HG03135 (cell line): ENCODE measurements at regions not wholly inside any gene's neighbourhood (a gene's known extent, or its start where the extent isn't known, plus 50 kb on each side); places are given as distances from the start of the nearest gene placed in this dataset.
A peak's percentile ranks its signal among the peaks of the same experiment; 100 is the strongest.

Experiments used
- ATAC-seq: cut with Tn5 transposase; IDR thresholded peaks from one replicate; pipeline ENCODE4 v1.9.1; 2021; ENCODE audit warnings: mild to moderate bottlenecking, moderate library complexity; ENCODE audit not compliant: unreplicated experiment

DNA sequence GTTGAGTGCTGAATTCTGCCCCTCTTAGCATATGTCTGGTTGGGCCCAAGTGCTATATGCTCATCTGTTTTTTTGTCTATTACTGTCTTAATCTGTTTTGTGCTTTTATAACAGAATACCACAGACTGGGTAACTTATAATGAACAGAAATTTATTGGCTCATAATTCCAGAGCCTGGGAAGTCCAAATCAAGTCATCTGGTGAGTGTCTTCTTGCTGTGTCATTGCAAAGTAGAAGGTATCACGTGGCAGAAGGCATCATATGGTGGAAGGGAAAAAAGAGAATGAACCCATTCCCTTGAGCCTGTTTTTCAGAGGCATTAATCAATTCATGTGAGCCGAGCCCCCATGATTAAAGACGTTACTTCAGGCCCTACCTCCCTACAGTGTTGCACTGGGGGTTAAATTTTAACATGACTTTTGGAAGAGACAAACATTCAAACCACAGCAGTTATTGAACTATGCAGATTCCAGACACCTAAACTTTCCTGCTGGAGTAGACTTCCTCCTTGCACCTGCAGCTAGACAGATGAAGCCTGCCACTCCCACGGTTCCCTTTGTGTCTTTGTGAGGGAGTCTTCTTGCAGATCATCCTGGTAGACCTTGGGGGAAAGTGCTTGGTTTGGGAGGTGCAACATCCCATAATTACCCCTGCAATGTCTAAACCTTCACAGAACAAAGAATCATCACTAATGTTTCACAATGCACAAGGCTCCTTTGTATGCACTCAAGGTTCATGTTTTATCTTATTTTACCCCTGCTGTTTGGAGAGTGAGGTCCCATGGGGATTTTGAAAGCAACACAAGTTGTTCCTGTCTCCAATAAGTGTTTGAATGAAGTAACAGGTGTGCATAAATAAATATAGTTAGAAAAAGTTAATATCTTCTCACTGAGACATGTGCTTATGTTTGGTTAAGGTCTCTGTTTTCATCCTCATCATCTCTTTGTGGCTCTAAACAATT, 64.7 kb upstream of the XCR1 start:
- ATAC-seq, result no peak

DNA sequence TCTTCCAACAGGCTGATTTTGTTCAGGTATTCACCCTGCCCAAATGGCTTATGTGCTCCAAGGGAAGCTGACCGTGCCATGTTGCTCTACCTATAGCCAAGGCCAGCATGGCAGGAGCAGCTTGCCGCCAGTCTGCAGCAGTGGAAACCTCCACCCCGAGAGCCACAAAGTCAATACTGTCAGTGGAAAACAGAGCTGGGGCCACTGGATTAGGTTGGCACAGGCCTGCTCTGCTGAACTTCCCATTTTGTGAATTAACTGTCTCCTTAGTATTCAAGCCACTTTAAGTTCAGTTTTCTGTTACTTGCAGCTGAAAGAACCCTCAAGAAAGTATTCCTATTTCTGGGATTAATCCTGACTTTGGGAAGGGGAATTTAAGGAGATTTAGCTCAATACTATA, 63.8 kb upstream of the XCR1 start:
- ATAC-seq, result no peak

DNA sequence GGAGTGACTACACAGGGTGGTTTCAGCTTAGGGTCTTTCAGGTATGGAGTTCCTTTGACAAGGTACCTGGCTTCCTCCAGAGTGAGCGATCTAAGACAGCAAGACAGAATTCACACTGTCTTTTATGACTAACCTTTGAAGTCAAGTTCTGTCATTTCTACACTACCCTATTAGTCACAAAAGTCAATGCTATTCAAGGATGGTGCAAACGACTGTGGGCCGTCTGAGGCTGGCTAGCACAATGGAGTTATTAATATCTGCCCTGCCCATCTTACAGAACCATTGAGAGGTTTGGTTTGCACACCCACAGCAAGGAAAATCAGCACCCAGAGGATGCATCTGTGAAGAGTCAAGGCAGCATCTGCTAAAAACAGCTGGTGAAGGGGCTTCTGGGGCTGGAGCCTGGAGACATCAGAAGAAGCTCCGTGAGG, 62.9 kb upstream of the XCR1 start:
- ATAC-seq, result no peak

DNA sequence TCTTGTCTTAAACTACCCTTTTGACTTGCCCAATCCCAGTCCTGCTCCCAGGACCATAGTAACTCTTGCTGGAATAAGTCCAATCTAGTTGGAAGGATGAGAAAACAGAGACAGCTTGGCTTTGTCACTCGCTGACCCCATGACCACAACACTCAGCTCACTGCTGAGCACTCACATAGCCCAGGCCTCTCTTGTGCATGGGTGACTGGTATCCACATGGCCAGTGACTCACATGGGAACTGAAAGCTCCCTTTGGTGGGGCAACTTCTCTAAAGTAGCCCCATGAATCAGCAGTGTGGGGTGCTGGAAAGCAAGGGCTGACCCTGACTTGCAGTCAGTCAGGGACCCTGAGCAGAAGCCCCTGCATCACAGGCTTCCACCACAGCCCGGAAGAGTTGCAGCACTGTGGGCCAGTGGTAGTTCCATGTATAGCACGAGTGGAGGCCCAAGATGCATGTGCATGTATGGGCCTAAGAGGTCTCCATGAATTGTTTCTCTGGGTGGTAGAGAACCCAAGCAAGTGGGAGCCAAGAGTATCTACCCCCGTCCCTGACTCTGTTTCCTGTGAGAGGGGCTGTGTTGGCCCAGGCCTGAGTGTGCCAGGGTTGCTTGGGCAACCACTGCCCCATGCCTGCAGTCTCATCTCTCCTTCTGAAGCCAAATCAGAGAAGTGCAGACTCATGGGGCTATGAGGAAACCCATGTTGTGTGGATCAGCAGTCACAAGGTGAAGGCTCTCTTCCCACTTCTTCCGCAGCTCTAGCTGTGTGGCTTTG, 62.1 kb upstream of the XCR1 start:
- no peak for ATAC-seq

DNA sequence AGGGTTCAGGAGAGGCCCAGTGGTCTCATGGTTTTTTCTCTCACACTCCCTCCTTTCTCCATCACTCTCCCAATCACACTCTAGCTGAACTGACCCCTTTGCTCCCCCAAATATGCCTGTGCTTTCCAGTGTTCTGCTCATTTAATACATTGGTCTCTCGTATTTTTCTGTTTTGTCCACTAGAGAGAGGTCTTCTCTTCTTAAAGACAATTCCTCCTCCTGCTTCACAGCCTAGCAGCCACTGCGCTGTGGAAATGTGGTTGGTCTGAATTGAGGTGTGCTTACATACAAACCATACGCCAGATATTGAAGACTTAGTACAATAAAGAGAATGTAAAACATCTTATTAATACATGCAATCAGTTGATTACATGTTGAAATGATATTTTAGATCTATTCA, 60.6 kb upstream of the XCR1 start:
- ATAC-seq, result no peak

DNA sequence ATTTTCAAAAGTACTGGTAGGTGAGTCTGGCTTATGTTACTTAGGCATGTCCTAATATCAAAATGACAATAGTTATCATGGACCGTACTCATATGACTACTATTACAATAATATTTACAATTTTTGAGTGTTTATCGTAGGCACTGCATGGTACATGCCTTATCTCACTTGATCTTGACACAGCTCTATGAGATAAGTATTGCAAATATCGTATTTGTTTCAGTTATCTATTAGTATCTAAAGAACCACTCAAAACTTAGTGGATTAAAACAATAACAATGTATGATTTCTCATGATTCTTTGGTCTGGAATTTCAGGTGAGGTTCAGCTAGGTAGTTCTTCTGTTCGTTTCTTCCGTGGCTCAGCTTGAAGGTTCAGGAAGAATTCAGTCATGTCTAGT, 59.7 kb upstream of the XCR1 start:
- no peak for ATAC-seq

DNA sequence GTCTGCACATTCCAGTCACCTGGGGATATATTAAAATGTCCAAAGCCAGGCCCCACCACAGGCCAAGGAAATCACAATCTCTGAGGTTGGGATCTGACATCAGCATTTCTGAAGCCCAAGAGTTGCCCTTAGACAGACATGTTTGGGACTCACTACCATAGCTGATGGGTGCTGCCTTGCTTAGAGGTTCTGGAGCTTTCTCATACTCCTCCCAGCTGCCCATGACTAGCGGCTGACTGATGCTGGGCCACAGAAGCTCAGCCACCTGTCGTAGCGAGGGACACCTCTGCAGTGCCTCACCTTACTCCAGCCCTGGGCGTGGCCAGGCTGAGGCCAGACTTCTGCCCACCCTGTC, 58.8 kb upstream of the XCR1 start:
- ATAC-seq, result no peak

DNA sequence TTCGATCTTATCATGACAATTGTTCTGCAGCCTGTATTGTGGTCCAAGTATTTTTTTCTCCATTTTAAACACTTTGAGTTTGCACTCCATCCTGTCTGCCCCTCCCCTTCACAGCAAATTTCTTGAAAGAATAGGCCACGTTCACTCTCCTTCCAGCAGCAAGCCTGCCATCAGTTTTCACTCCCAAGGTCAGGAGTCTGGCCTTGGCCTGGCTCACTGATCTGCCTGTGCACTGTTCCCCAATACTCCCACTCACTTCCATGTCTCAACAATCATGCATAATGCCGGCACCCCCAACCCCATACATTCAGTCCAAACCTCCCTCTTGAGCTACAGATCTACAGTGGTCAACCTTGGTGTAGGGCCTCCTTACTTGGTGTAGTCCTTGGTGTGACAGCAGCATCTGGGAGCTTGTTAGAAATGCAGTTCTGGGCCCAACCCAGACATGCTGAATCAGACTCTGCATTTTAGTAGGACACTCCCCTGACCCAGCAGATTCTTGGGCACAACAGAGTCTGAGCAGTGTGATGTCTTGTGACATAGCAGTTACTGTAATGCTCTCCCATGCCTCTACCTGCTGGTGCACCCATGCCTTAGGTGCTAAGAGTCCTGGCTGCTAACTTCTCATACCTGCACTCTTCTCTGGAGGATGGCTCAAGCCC, 58.3 kb upstream of the XCR1 start:
- ATAC-seq, result no peak

DNA sequence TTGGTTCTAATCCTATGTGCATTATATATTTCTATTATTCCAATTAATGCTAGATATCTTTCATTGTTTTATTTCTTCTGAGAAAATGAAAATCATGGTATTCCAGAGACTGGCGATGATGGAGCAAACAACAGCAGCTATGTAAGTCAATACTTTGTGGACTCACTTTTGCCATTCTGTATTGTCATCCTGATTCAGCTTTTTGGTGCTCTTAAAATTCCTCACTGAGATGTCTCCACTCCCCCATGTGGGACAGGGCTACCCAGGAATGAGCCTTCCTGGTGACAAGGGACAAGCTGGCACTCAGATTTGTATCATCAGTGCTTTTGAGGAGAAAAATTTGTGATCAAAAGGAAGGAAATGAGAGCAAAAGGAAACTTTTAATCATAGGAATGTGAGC, 56.7 kb upstream of the XCR1 start:
- no peak for ATAC-seq

DNA sequence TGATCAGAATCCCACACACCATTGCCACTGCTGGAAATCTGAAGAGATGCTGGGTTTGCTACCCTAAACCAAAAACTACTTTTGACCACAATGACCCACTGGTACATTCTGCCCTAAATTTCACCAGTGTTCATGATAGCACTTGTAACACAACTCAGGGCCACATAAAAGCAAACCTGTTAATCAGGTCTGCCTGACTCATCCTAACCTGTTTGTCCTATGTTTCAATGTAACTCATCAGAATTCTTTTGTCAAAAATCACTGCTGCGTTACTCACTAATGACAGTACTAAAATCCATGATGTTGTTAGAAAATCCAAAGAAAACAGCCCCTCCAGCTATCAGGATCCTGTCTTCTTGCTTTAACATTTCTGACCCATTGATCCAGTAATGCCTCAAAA, 55.6 kb upstream of the XCR1 start:
- no peak for ATAC-seq

DNA sequence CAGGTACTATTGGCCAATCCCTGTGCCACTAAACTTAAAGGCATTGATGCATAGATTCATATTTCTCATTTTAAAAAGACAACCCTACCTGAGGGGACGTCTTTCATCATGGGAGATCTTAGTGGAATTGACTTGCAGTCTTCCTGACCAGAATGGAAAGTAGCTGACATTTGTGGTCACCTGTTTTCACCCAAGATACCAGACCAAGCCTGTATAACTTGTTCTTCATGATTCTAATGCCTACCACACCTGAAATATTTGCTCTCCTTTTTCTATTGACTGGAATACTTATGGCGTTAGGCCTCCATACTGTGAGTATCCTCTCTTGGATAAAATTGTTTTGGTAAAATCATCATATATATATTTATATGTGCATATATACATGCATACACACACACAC, 54.7 kb upstream of the XCR1 start:
- ATAC-seq, result no peak

DNA sequence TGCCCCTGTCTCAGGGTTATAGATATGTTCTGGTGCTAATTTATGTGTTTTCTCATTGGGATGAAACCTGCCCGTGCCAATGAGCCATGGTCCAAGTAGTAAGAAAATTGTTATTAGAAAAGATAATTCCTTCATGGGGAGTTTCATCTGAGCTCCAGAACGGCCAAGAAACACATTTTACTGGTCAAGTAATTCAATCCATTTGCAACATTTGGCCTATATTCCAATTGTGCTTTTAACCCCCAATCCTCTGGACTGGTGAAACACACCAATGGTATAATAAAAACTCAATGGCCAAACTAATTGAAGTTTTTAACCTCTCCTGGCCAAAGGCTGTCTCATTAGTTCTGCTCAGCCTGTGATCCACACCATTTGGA, 53.7 kb upstream of the XCR1 start:
- ATAC-seq, result no peak

DNA sequence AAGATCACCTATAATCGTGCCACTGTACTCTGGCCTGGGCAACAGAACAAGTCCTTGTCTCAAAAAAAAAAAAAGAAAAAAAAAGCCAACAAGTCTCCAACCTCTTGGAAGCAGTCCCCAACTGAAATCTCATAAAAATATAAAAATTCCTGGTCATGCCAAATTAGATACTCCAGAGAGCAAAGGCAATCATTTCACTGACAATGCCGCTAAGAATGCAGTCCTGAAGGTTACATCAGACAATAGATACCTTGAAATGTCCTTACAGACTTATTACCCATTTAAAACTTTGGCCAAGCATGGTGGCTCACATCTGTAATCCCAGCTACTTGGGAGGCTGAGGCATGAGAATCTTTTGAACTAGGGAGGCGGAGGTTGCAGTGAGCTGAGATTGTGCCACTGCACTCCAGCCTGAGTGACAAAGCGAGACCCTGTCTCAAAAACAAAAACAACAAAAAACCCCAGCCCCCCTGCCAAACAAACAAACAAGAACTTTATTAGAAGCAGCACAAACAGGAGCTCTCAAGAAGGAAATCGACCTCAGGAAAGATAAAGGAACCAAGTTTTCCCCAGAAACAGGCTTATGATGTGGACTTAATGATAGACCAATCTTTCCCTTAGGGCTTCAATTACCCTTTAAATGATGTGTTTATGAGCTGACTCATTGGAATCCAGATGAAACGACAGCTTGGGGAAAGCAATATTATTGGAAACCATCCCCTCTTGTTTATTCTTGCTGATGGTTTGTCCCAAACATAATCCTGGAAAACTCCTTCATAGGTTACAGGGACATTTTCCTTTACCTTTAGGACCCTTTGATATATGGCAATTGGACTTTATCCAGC, 53.1 kb upstream of the XCR1 start:
- ATAC-seq, result no peak

DNA sequence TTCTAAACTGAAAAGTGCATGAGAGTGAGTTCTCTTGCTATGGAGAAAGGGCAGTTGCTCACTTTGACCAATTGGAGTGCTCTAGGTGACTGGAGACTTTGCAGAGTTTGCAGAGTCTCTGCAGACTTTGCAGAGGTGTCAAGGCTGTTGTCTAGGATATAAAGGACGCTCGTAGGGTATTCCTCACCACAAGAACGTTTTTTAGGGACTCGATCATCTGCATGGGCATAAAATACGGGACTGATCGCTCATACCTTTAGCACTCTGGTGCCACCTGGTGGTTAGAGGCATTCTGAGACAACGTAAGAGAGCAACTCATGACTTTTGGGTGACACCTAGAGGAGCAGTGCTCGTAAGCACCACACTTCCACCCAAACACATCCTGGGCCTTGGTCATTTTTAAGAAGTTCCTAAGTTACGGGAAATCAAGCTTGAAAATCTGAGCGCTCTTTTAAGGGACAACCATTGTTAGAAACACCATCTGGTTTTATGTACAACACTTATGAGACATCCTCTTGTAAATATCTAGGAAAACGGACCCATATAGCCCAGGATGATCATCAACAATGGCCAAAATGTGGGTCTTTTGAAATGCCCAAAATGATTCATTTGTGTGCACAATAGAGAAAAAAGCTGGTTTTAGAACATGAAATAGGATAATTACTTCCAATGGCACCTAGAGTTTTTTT, 51.6 kb upstream of the XCR1 start:
- ATAC-seq, result peak; percentile 83
